ENCODE measurements at regions not wholly inside any gene's neighbourhood (a gene's known extent, or its start where the extent isn't known, plus 50 kb on each side); places are given as distances from the start of the nearest gene placed in this dataset.
"Not testable (repeated sequence)": the region's sequence is repeated elsewhere in the genome, so short reads cannot be mapped to it uniquely, and the experiment has no call there.

DNA sequence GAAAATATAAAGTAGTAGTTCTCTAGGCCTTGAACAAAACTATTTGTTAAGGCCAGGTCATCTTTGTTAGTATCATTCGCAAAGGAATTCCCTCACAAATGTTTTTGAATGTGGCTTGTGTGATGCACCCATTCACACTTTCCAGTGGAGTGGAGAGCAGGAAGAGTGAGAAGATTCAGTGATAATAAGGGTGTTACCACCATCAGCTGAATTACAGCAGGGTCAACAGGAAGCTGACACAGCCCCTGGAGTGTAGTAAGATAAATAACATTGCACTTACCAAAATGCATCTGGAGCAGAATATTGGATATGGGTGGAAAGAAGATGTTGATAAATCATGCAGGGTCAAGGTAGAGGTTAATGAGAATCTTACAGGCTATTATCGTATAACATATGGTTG is 231.0 kb downstream of the DSC3 start:
- H3K4me3 ChIP-seq (replicated peaks in 1 of 2; ENCODE audit: low read depth in 2 of 2, low read length in 2 of 2), result no peak overlapping the region
- DNase-seq (ENCODE audit: low read depth in 2 of 2), result no peak
- TF ChIP-seq, protein P1, sequence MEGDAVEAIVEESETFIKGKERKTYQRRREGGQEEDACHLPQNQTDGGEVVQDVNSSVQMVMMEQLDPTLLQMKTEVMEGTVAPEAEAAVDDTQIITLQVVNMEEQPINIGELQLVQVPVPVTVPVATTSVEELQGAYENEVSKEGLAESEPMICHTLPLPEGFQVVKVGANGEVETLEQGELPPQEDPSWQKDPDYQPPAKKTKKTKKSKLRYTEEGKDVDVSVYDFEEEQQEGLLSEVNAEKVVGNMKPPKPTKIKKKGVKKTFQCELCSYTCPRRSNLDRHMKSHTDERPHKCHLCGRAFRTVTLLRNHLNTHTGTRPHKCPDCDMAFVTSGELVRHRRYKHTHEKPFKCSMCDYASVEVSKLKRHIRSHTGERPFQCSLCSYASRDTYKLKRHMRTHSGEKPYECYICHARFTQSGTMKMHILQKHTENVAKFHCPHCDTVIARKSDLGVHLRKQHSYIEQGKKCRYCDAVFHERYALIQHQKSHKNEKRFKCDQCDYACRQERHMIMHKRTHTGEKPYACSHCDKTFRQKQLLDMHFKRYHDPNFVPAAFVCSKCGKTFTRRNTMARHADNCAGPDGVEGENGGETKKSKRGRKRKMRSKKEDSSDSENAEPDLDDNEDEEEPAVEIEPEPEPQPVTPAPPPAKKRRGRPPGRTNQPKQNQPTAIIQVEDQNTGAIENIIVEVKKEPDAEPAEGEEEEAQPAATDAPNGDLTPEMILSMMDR (IDR thresholded peaks at IDR 0.05; ENCODE audit: low read depth, low read length), result no peak

DNA sequence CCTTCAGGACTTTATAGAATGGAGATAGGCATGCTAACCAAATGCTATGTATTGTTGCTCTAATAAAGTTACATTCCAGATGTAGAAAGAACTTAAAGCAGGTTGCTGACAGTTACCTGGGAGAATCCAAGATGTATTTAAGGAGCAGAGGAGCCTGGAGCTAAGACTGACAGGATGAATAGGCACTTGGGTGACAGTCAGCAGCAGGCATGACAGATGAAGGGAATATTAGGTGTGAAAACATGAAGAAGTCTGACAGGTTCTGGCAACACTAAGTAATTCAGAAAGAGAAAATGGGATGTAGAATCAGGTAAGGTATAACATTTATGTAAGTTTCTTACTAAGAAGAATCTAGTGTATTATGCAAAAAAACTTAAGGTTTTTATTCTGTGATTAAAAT is 232.0 kb downstream of the DSC3 start:
- H3K4me3 ChIP-seq (replicated peaks in 1 of 2; ENCODE audit: low read depth in 2 of 2, low read length in 2 of 2), result no peak overlapping the region
- TF ChIP-seq, protein P1 (IDR thresholded peaks at IDR 0.05; ENCODE audit: low read depth, low read length), result no peak
- no peak for DNase-seq (ENCODE audit: low read depth in 2 of 2)

DNA sequence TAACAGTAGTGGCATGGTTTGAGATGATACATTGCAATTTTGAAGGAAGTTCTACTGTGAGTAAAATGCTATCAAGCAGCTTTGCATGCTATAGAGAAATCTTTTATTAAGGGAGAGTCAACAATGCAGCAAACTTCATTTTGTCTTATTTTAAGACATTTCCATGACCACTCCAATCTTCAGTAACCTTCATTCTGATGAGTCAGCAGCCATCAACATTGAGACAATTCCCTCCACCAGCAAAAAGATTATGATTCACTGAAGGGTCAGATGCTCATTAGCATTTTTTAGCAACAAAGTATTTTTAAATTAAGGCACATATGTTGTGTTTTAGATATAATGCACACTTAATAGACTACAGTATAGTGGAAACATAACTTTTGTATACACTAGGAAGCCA is 235.7 kb downstream of the DSC3 start:
- TF ChIP-seq, protein P1 (IDR thresholded peaks at IDR 0.05; ENCODE audit: low read depth, low read length), result no peak
- DNase-seq (ENCODE audit: low read depth in 2 of 2), result no peak
- H3K4me3 ChIP-seq (replicated peaks in 1 of 2; ENCODE audit: low read depth in 2 of 2, low read length in 2 of 2), result no peak overlapping the region

DNA sequence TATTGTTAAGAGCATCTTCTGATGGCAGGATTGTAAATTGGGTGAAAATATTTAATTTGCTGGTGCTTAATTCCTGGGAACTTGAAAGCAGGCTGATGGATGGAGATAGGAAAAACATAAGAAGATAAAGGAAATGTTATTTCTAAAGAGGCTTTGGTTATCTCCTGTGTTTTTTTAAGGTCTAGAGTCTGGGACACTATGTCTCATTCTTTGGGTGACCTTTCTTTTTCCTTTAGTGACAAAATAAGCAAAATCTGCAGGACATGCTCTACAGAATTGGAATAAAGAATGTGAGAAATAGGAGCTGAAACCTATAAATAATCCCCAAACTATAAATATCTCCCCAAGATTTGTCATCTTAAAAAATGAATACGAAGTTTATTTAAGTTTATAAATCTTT is 241.7 kb downstream of the DSC3 start:
- no peak overlapping the region for H3K4me3 ChIP-seq (replicated peaks in 1 of 2; ENCODE audit: low read depth in 2 of 2, low read length in 2 of 2)
- TF ChIP-seq, protein P1 (IDR thresholded peaks at IDR 0.05; ENCODE audit: low read depth, low read length), result no peak
- no peak for DNase-seq (ENCODE audit: low read depth in 2 of 2)

DNA sequence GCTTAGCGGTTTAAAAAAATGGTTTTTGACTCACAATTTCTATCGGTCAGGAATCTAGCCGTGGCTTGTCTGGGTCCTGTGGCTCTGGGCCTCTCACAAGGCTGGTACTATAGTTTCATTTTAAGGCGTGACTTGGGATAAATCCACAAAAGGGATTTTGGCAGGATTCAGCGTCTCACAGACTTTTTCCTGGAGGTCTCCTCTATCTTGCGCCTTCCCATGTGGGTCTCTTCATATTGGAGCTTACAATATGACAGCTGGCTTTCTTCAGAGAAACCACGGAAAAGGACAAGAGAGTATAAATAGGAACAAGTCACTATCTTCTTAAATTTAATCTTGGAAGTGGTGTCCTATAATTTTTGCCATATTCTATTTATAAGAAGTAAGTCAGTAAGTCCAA is 250.5 kb downstream of the DSC3 start:
- no peak for DNase-seq (ENCODE audit: low read depth in 2 of 2)
- no peak overlapping the region for H3K4me3 ChIP-seq (replicated peaks in 1 of 2; ENCODE audit: low read depth in 2 of 2, low read length in 2 of 2)
- TF ChIP-seq, protein P1 (IDR thresholded peaks at IDR 0.05; ENCODE audit: low read depth, low read length), result no peak

DNA sequence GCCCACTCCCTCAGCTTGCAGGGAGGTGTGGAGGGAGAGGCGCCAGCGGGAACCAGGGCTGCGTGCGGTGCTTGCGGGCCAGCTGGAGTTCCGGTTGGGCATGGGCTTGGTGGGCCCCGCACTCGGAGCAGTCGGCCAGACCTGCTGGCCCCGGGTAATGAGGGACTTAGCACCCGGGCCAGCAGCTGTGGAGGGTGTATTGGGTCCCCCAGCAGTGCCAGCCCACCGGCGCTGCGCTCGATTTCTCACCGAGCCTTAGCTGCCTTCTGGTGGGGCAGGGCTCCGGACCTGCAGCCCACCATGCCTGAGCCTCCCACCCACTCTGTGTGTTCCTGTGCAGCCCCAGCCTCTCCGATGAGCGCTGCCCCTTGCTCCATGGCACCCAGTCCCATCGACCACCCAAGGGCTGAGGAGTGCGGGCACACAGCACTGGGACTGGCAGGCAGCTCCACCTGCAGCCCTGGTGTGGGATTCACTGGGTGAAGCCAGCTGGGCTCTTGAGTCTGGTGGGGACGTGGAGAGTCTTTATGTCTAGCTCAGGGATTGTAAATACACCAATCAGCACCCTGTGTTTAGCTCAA is 254.0 kb downstream of the DSC3 start:
- DNase-seq (ENCODE audit: low read depth in 2 of 2); H3K4me3 ChIP-seq (replicated peaks in 1 of 2; ENCODE audit: low read depth in 2 of 2, low read length in 2 of 2): not testable (repeated sequence)

DNA sequence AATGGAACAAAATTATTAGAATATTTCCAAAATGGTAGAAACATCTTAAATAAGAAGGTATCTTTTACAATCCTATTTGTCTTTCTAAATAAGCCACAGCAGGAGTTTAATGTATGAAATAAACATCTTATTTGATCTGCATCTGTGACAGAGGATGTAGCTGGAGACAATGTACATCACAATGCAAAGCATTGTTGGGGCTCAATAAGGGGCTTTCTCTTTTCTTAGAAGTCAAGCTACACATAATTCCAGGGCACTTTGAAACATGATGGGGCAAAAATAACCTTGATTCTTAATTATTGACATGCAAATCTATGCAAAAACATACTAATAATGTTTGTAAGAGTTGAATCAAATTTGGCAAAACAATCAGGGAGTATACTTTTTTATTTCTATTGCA is 255.1 kb downstream of the DSC3 start:
- H3K4me3 ChIP-seq (replicated peaks in 1 of 2; ENCODE audit: low read depth in 2 of 2, low read length in 2 of 2), result no peak overlapping the region
- TF ChIP-seq, protein P1 (IDR thresholded peaks at IDR 0.05; ENCODE audit: low read depth, low read length), result no peak
- no peak for DNase-seq (ENCODE audit: low read depth in 2 of 2)
